A549 (cell line): ENCODE measurements at regions not wholly inside any gene's neighbourhood (a gene's known extent, or its start where the extent isn't known, plus 50 kb on each side); places are given as distances from the start of the nearest gene placed in this dataset.

ENCODE experiments used
- CEBPB ChIP-seq, 2 experiments: fragments of >200 bp in 1 of 2; sonication (Bioruptor Twin) in 1 of 2; formaldehyde crosslinking in 1 of 2; IDR thresholded peaks; 2 replicates each; pipeline ENCODE4 v1.6.1; 2012 to 2016
- CTCF ChIP-seq: fragments of >200 bp; sonication (Bioruptor Twin); formaldehyde crosslinking; IDR thresholded peaks from 3 replicates; pipeline ENCODE4 v1.5.1; 2016
- MAX ChIP-seq: IDR thresholded peaks from 2 replicates; pipeline ENCODE4 v1.6.1; 2012
- POLR2A ChIP-seq: IDR thresholded peaks from 2 replicates; pipeline ENCODE4 v1.6.1; 2012; ENCODE audit warnings: mild to moderate bottlenecking, low read length
- RFX5 ChIP-seq: fragments of 450-650 bp; IDR thresholded peaks from 2 replicates; pipeline ENCODE4 v1.7.1; 2014; ENCODE audit warnings: antibody characterized with exemption, mild to moderate bottlenecking, moderate library complexity
- RNF2 ChIP-seq: fragments of 200-600 bp; sonication (generic); IDR thresholded peaks from 2 replicates; pipeline ENCODE4 v1.6.1; 2016; ENCODE audit warnings: low read depth, mild to moderate bottlenecking, antibody characterized with exemption, moderate library complexity, borderline replicate concordance
- SMC3 ChIP-seq: fragments of >200 bp; sonication (Bioruptor Twin); formaldehyde crosslinking; IDR thresholded peaks from 3 replicates; pipeline ENCODE4 v1.6.1; 2018; ENCODE audit warnings: inconsistent platforms
- TF ChIP-seq, protein P1 (sequence below): fragments of 200-600 bp; sonication (generic); IDR thresholded peaks from 2 replicates; pipeline ENCODE4 v1.6.1; 2016; ENCODE audit warnings: antibody characterized with exemption, mild to moderate bottlenecking, moderate library complexity

DNA sequence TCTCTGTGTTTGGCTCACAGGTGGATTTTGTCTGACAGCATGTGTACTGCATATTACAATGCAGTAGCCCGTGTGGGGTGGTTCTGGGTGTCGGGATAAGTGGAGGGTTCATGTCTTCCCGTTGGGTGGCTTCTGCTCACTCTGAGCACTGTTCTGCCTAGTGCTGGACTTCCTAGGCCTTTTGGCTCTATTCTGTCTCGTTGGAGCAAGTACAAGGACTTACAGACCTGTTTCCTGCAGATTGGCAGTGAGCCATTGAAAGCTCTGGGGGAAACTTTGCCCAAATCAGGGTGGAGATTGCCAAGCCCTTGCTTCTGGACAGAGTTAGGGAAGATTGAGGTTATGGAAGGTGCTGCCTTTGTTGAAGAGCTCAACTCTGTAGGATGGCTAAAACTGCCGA is 91.1 kb upstream of the SLC4A4 start:
- TF ChIP-seq CTCF (no peak), CEBPB (IDR thresholded peaks at IDR 0.05) (no peak), SMC3 (no peak), RNF2 (no peak), RFX5 (no peak), MAX (no peak), POLR2A (no peak)
- TF ChIP-seq, protein P1, sequence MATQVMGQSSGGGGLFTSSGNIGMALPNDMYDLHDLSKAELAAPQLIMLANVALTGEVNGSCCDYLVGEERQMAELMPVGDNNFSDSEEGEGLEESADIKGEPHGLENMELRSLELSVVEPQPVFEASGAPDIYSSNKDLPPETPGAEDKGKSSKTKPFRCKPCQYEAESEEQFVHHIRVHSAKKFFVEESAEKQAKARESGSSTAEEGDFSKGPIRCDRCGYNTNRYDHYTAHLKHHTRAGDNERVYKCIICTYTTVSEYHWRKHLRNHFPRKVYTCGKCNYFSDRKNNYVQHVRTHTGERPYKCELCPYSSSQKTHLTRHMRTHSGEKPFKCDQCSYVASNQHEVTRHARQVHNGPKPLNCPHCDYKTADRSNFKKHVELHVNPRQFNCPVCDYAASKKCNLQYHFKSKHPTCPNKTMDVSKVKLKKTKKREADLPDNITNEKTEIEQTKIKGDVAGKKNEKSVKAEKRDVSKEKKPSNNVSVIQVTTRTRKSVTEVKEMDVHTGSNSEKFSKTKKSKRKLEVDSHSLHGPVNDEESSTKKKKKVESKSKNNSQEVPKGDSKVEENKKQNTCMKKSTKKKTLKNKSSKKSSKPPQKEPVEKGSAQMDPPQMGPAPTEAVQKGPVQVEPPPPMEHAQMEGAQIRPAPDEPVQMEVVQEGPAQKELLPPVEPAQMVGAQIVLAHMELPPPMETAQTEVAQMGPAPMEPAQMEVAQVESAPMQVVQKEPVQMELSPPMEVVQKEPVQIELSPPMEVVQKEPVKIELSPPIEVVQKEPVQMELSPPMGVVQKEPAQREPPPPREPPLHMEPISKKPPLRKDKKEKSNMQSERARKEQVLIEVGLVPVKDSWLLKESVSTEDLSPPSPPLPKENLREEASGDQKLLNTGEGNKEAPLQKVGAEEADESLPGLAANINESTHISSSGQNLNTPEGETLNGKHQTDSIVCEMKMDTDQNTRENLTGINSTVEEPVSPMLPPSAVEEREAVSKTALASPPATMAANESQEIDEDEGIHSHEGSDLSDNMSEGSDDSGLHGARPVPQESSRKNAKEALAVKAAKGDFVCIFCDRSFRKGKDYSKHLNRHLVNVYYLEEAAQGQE: no peak
